Stimulated activated CD8-positive, alpha-beta memory T cell treated with anti-CD3 and anti-CD28 coated beads, Interleukin-4, amount 100 ng/mL, for 48 hours (primary cell): ENCODE measurements at regions not wholly inside any gene's neighbourhood (a gene's known extent, or its start where the extent isn't known, plus 50 kb on each side); places are given as distances from the start of the nearest gene placed in this dataset.

Source experiments
- DNase-seq: peaks from one replicate; pipeline ENCODE4 v3.0.0-alpha.2; 2020

- DNase-seq = no peak
Measured at GRCh38 chr9:74281674-74282073, 215.5 kb upstream of the RORB start.

- no peak for DNase-seq
Measured at GRCh38 chr9:74282526-74283253, 214.4 kb upstream of the RORB start.

DNA sequence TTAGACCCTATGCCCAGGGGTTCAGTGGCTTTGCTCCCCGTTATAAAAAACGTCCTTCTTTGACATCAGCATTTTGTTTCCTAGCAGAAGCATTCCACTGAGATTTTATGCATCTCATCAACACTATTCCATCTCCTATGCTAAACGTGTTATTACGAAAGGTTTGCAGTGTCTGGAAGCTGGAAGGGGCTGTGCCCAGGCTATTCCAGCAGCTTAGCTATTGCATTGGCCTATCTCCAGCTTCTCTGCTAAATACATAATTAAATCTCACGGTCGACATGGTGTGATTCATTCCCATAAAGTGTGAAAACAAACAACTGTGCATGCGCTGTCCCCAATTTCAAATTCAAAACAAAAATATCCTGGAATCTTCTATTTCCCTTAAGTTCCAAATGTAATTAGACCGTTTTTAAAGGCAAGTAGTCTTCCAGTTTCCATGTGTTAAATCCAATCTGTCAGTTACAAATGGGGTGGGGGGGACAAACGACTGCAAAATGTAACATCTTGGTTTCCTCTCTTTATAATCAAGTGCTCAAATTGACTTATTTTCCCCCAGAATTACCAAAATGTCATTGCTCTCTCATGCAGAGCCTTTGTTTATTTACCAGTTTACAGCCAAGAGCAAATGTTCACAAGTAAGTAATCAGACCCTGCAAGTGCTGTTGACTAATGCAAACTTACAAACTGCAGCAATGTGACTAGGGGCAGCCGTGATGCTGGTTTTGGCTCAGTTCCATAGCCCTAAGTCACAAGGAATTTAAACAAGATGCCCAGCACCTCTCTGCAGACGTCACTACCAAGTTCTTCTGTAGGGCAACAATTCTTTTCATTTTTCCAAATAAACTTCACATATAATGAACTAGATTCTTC is 212.3 kb upstream of the RORB start:
- DNase-seq = no peak

GRCh38 chr9:74293479-74293878 is 203.7 kb upstream of the RORB start:
- no peak for DNase-seq

DNA sequence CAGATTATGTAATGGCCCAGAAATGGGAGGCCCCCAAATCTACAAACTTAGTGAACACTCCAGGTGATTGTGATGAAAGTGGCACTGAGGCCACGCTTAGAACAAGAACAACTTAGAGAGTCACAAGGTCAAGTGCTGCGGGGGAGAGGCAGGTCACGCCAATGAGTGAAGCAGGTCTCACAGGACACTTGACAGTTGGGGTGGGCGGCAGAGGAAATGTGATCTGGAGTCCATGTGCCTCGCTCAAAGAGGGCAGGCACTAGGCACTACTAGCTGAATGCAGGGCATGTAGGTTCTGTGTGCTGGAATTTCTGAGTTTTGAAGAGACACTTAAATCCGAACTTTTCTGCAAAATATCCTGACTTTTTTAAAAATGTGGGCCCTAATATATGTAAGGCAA is 193.2 kb upstream of the RORB start:
- no peak for DNase-seq

DNA sequence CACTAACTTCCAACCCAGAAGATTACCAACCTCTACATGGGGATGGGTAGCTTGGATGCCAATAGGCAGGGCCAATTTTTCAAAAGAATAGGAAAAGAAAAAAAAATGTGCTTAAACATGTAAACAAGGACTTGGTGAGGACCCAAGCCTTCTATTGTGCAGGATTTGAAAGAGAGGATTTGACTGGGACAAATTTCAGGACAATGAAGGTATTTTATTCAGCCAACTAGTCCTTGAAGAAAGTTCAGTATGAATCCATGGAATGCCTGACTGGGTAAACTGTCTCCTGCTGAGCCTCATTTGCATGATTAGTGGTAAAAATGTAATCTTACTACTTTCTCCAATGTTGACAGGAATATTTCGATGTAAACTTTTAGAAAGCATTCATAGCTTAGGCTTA is 192.5 kb upstream of the RORB start:
- DNase-seq = no peak

DNA sequence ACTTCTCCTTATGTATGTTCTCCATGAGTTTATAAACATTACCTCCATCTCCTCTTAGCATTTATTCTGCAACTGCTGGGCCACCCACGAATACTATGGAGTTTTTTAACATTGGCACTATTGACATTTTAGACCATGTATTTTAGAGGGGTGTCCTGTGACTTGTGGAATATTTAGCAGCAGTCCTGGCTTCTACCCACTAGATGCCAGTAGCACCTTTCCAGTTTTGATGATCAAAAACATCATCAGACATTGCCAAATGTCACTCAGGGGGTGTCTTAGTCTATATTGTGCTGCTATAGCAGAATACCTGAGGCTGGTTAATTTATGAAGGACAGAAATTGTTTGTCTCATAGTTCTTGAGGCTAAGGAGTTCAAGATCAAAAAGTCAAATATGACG is 187.5 kb upstream of the RORB start:
- no peak for DNase-seq

DNA sequence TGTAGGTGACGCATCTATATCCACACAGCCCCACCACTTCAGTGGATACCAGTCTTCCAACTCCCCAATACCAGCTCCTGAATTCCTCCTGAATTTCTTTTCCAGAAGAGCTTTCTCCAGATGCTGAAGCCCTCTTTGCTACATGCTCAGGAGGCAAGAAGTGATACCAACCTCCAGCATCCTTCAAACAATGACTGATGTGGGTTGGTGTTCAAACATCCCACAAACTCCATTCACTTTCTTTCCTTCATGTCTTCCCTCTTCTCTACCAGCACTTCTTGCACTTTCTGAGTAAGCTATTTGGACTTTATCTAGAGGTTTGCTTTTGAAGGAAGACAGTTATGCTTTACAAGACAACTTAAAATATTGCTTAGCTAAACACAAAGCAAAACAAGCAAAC is 179.9 kb upstream of the RORB start:
- DNase-seq = no peak

DNA sequence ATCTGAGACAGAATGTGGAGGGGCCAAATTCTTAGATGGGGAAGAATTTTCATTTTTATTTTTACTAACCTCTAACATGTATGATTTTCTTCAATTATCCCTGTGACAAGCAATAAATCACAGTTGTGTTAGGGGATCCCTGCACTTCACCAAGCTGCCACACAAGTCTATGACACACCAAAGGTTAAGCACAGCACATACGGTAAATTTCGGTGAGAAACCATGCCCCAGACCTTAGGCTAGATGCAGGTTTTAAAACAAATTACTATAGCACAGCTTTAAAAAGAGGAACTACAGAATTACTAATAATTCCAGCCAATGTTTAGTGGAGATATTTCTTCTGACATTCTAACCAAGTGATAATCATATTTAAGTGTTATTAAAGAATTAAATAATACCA is 175.7 kb upstream of the RORB start:
- DNase-seq = no peak

GRCh38 chr9:74322661-74323314 is 174.3 kb upstream of the RORB start:
- DNase-seq = no peak

- DNase-seq = no peak
Measured at GRCh38 chr9:74330487-74331214, 166.5 kb upstream of the RORB start.

- no peak for DNase-seq
Measured at GRCh38 chr9:74331607-74332006, 165.5 kb upstream of the RORB start.

- no peak for DNase-seq
Measured at GRCh38 chr9:74333384-74334032, 163.6 kb upstream of the RORB start.

- no peak for DNase-seq
Measured at GRCh38 chr9:74334271-74334670, 162.9 kb upstream of the RORB start.

- DNase-seq = no peak
Measured at GRCh38 chr9:74336161-74336560, 161.0 kb upstream of the RORB start.

- no peak for DNase-seq
Measured at GRCh38 chr9:74348777-74349176, 148.4 kb upstream of the RORB start.

DNA sequence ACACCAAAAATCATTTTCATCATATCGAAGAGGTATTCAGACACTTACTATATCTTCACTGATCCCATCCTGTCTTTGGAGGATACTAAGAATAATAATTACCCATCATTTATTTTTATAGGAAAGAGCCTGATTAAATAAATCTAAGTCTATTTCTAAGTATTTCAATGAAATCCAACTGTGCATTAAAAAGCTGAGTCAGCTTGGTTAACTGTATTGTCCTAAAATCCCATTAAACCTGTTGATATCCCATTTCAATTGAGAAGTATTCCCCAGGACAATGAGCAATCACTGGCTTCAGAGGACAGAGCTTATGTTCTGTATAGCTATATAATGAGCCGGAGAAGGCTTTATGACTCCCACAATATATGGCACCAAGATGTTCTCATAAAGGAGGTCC is 142.0 kb upstream of the RORB start:
- DNase-seq = no peak

- DNase-seq = no peak
Measured at GRCh38 chr9:74357577-74357976, 139.6 kb upstream of the RORB start.

DNA sequence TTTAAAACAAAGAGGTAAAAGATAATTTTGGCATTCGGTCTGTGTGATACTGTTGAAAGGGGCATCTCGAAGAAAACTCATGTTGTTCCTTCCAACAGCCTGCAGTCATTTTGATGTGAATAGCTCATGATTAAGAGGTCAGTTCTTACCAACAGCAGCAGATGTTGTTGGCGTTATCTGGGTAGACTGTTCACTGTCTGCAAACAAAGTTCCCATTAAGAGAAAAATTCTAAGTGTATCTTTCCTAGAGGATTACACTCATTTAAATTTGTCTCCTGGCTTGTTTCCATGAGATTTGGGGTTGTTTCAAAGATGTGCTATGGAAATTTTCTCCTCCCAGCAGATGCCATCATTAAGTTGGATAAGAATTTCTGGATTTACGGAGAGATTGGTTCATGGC is 138.2 kb upstream of the RORB start:
- DNase-seq = no peak

- DNase-seq = no peak
Measured at GRCh38 chr9:74361508-74361907, 135.6 kb upstream of the RORB start.

DNA sequence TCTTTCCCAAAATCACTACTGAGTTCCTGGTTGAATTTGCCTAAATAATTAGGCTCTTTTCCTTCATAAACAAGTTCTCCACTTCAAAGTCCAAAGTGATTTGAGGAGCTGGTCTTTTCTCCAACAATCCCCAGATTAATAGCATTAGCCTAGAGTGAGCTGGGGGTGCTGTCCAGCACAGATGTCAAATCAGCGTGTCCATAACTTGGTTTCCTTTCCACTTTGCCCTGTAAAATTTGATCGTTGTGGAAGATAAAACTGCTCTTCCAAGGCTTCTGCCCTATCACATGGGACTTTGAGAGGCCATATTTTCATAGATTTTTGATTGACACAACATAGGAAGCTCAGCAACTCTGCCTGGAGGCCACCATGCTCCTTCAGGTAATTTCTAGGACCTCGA is 134.7 kb upstream of the RORB start:
- DNase-seq = no peak

DNA sequence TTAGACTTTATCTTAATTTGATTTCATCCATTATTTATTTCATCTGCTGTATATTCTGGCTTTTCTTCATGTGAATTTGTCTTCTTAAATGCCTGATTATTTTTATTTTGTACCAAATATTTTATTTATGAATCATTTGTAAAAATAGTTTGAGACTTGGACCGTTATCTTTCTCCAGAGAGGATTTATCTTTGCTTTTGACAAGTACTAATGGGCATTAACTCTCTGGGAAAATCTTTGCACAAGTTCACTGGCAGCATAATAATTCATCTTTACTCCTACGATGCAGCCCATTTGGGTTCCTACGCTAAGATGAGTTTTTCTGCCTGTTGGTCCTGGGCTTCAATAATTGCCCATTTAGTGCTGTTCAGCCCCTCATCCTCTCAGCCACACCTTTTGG is 131.0 kb upstream of the RORB start:
- DNase-seq = no peak

- DNase-seq = no peak
Measured at GRCh38 chr9:74369844-74370243, 127.3 kb upstream of the RORB start.
